GM18517 (cell line): ENCODE measurements at regions not wholly inside any gene's neighbourhood (a gene's known extent, or its start where the extent isn't known, plus 50 kb on each side); places are given as distances from the start of the nearest gene placed in this dataset.

Experiments
- ATAC-seq: cut with Tn5 transposase; IDR thresholded peaks from one replicate; pipeline ENCODE4 v1.9.1; 2021; ENCODE audit warnings: mild to moderate bottlenecking, moderate library complexity; ENCODE audit not compliant: unreplicated experiment

- ATAC-seq = no peak
These were observed 1837.5 kb upstream of the CELF4 start for GRCh38 chr18:39403121-39403520.

- ATAC-seq = no peak
These were observed 1834.1 kb upstream of the CELF4 start for GRCh38 chr18:39399662-39400061.

GRCh38 chr18:39396168-39396567, 1830.6 kb upstream of the CELF4 start:
- no peak for ATAC-seq

GRCh38 chr18:39389800-39390379, 1824.3 kb upstream of the CELF4 start:
- no peak for ATAC-seq

- ATAC-seq = no peak
These were observed 1815.3 kb upstream of the CELF4 start for GRCh38 chr18:39380866-39381265.

- ATAC-seq = no peak
These were observed 1814.7 kb upstream of the CELF4 start for GRCh38 chr18:39380186-39380725.

GRCh38 chr18:39375066-39375465, 1809.5 kb upstream of the CELF4 start:
- no peak for ATAC-seq

- no peak for ATAC-seq
These were observed 1806.4 kb upstream of the CELF4 start for GRCh38 chr18:39371996-39372395.

- no peak for ATAC-seq
These were observed 1801.1 kb upstream of the CELF4 start for GRCh38 chr18:39366656-39367055.

- no peak for ATAC-seq
These were observed 1800.4 kb upstream of the CELF4 start for GRCh38 chr18:39365836-39366485.

- no peak for ATAC-seq
These were observed 1794.5 kb upstream of the CELF4 start for GRCh38 chr18:39360072-39360471.

GRCh38 chr18:39359636-39360035, 1794.0 kb upstream of the CELF4 start:
- ATAC-seq = no peak

- ATAC-seq = no peak
These were observed 1785.3 kb upstream of the CELF4 start for GRCh38 chr18:39350945-39351344.

GRCh38 chr18:39349801-39350200, 1784.2 kb upstream of the CELF4 start:
- no peak for ATAC-seq

GRCh38 chr18:39348757-39349156, 1783.2 kb upstream of the CELF4 start:
- no peak for ATAC-seq

GRCh38 chr18:39347701-39348100, 1782.1 kb upstream of the CELF4 start:
- no peak for ATAC-seq

GRCh38 chr18:39346916-39347315, 1781.3 kb upstream of the CELF4 start:
- no peak for ATAC-seq

GRCh38 chr18:39345321-39345720, 1779.7 kb upstream of the CELF4 start:
- ATAC-seq = no peak

GRCh38 chr18:39344487-39344886, 1778.9 kb upstream of the CELF4 start:
- ATAC-seq = no peak

GRCh38 chr18:39341129-39341528, 1775.5 kb upstream of the CELF4 start:
- no peak for ATAC-seq

GRCh38 chr18:39340418-39340817, 1774.8 kb upstream of the CELF4 start:
- no peak for ATAC-seq

GRCh38 chr18:39329496-39330275, 1764.1 kb upstream of the CELF4 start:
- ATAC-seq = no peak
